HG03066 (cell line): ENCODE measurements at regions not wholly inside any gene's neighbourhood (a gene's known extent, or its start where the extent isn't known, plus 50 kb on each side); places are given as distances from the start of the nearest gene placed in this dataset.
"Not testable (repeated sequence)": the region's sequence is repeated elsewhere in the genome, so short reads cannot be mapped to it uniquely, and the experiment has no call there.

Source experiments
- ATAC-seq: cut with Tn5 transposase; IDR thresholded peaks from one replicate; pipeline ENCODE4 v1.9.1; 2021; ENCODE audit warnings: low read depth; ENCODE audit not compliant: unreplicated experiment

DNA sequence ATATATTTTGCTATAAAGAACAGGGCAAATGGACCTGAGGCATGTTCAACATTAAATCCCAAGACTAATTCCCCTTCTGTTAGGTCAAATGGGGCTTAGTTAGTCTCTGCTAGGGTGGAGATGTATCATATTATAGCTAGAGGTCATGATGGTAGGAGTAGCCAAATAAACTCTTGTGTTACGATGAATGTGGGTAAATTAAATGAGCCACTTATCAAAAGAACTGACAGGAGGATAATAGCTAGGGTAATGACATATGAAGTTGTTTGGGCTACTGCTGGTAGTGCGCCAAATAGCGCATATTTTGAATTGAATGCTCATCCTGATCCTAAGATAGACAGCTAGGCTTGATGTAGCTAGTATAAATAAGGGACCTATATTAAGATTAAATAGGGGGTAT lies 445.0 kb downstream of the GXYLT1 start:
- ATAC-seq: no peak

GRCh38 chr12:41697161-41697560 lies 447.5 kb downstream of the GXYLT1 start:
- no peak for ATAC-seq

- no peak for ATAC-seq
Observed at GRCh38 chr12:41684997-41685396, 459.7 kb downstream of the GXYLT1 start.

- no peak for ATAC-seq
Observed at GRCh38 chr12:41683513-41684240, 461.0 kb downstream of the GXYLT1 start.

- ATAC-seq: no peak
Observed at GRCh38 chr12:41683023-41683422, 461.7 kb downstream of the GXYLT1 start.

DNA sequence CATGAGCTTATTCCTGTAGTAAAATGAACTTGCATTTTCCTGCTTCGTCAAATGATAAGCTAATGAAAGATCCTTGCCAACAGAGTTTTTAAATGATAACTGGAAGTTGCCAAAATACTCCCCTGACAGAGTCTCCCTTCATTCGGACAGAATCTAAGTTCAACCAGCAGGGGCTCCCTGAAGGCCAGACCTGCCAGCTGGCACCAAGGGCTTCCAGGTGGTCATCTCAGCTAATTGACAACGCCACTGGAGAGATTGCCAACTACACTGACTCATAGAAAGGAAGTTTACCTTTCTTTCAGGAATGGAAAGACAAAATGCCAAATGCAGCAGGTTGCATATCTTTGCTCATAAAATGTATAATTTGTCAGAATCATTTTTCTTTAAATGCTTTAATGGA lies 462.8 kb downstream of the GXYLT1 start:
- ATAC-seq: no peak

- no peak for ATAC-seq
Observed at GRCh38 chr12:41680155-41680554, 464.5 kb downstream of the GXYLT1 start.

GRCh38 chr12:41663598-41664265 lies 475.6 kb downstream of the PDZRN4 start:
- no peak for ATAC-seq

DNA sequence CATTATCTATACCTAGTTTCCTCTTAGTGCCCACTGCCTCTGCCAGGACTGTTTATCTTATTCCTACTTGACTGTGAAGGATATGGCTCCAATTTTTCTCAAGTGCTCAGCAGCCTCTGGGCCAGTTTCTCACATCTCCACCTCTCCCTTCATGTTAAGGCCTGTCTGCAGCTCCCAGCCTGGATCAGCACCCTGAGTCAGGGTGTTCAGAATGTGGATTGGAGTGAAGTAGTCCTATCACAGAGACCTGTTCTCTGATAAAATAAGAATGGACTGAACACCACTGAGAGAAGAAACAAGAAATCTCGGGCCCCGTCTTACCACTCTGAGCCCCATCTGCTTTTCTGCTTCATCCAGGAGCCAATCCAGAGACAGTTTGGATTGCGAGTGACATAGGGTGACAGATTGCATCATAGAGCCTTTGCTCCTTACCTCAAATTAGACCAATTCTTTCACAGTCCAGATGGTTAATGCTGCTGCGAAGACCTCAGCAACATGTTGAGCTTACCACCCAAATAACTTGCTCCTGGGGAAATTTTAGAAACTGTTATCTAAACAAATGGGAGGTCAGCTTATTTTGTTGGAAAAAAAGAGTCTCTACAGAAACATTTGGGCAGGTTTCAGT lies 473.1 kb downstream of the PDZRN4 start:
- no peak for ATAC-seq

GRCh38 chr12:41656454-41656853 lies 468.3 kb downstream of the PDZRN4 start:
- ATAC-seq: no peak

GRCh38 chr12:41653386-41654326 lies 465.5 kb downstream of the PDZRN4 start:
- no peak for ATAC-seq

GRCh38 chr12:41652981-41653380 lies 464.9 kb downstream of the PDZRN4 start:
- ATAC-seq: no peak

DNA sequence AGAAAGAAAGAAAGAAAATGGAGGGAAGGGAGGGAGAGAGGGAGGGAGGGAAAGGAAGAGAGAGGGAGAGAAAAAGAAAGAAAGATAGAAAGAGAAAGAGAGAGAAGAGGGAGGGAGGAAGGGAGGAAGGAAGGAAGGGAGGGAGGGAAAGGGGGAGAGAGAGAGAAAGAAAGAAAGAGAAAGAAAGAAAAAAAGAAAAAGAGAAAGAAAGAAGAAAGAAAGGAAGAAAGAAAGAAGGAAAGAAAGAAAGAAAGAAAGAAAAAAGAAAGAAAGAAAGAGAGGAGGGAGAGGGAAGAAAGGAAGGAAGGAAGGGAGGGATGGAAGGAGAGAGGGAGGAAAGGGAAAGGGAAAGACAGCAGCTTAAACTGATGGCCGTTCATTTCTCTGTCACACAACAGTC lies 457.5 kb downstream of the PDZRN4 start:
- ATAC-seq: no peak

- not testable (repeated sequence) for ATAC-seq
Observed at GRCh38 chr12:41642808-41643207, 454.7 kb downstream of the PDZRN4 start.

DNA sequence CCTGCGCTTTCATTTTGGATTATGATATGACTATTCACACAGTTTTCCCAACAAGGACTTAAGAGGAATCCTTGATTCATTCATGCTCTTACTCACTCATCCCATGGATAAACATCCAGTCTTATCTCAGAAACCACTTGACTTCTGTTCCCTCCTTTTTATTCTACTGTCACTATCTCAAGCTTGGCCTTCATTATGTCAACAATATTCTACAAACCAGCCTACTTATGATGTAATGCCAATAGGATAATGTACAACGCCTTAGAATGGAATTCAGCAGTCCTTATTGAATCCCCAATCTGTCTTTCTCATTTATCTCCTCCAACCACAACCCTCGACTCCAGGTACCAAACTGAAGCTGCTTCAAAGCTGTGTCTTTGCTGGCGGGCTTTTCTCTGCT lies 448.5 kb downstream of the PDZRN4 start:
- ATAC-seq: no peak

GRCh38 chr12:41635626-41636364 lies 447.7 kb downstream of the PDZRN4 start:
- no peak for ATAC-seq

GRCh38 chr12:41634091-41634490 lies 446.0 kb downstream of the PDZRN4 start:
- no peak for ATAC-seq

DNA sequence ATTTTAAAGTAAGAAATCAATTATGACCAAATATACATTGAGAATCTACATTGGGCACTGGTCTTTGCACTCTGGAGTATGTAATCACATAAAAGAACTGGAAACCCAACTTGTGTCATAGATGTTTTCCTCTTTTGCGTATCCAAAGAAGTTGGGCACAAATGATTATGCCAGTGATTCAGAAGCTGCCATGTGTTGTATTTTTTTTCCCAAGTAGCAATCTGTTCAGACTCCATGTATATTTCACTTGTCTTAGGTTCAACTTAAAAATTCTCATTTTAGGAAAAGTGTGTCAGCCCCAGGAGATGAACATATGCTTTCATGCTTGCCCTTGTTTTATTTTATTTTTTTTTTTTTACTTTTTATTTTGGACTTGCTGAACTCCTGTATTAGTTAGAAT lies 441.5 kb downstream of the PDZRN4 start:
- no peak for ATAC-seq

DNA sequence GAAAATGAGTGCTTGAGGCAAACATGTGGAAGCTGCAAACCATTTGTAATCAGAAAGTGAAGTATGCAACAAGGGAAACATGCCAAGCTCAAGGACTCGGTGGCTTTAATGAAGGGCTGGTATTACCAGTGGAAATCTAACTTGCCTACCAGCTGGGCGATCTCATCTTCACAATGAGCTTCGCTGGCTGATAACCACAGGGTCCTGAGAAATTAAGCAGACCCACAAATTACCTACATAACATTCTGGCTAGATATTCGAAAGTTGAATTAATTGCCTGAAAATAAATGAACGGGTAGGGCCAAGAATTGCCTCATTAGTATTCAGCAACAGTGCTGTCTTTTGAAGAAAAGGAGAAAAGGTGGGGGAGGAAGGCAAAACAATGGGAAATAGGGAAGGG lies 439.4 kb downstream of the PDZRN4 start:
- no peak for ATAC-seq

- ATAC-seq: no peak
Observed at GRCh38 chr12:41624571-41624970, 436.5 kb downstream of the PDZRN4 start.
